HuH-7 (cell line): ENCODE measurements at regions not wholly inside any gene's neighbourhood (a gene's known extent, or its start where the extent isn't known, plus 50 kb on each side); places are given as distances from the start of the nearest gene placed in this dataset.

Experiments
- DNase-seq: peaks from one replicate; pipeline ENCODE4 v3.0.0; 2011; ENCODE audit warnings: low spot score

GRCh38 chr2:146496248-146496647 is 1348.6 kb upstream of the ACVR2A start:
- DNase-seq = no peak

- no peak for DNase-seq
Observed at GRCh38 chr2:146489386-146489785, 1355.4 kb upstream of the ACVR2A start.

GRCh38 chr2:146481629-146482028 is 1363.2 kb upstream of the ACVR2A start:
- no peak for DNase-seq

- no peak for DNase-seq
Observed at GRCh38 chr2:146477383-146477782, 1367.4 kb upstream of the ACVR2A start.

GRCh38 chr2:146468578-146468977 is 1376.3 kb upstream of the ACVR2A start:
- DNase-seq = no peak

GRCh38 chr2:146467425-146467824 is 1377.4 kb upstream of the ACVR2A start:
- no peak for DNase-seq

GRCh38 chr2:146465460-146465859 is 1379.4 kb upstream of the ACVR2A start:
- no peak for DNase-seq

- DNase-seq = no peak
Observed at GRCh38 chr2:146461068-146461467, 1383.8 kb upstream of the ACVR2A start.

- no peak for DNase-seq
Observed at GRCh38 chr2:146458585-146458984, 1386.2 kb upstream of the ACVR2A start.

GRCh38 chr2:146457221-146457620 is 1387.6 kb upstream of the ACVR2A start:
- no peak for DNase-seq

GRCh38 chr2:146455325-146455724 is 1389.5 kb upstream of the ACVR2A start:
- DNase-seq = no peak

- no peak for DNase-seq
Observed at GRCh38 chr2:146451972-146452371, 1392.9 kb upstream of the ACVR2A start.

GRCh38 chr2:146450131-146450530 is 1394.7 kb upstream of the ACVR2A start:
- DNase-seq = no peak

GRCh38 chr2:146444987-146445386 is 1399.8 kb upstream of the ACVR2A start:
- no peak for DNase-seq

GRCh38 chr2:146444085-146444484 is 1400.7 kb upstream of the ACVR2A start:
- no peak for DNase-seq

GRCh38 chr2:146438246-146438645 is 1406.6 kb upstream of the ACVR2A start:
- DNase-seq = no peak

GRCh38 chr2:146437712-146438111 is 1407.1 kb upstream of the ACVR2A start:
- no peak for DNase-seq

GRCh38 chr2:146433116-146433875 is 1411.5 kb upstream of the ACVR2A start:
- no peak for DNase-seq

- DNase-seq = no peak
Observed at GRCh38 chr2:146429366-146429765, 1415.5 kb upstream of the ACVR2A start.

- DNase-seq = no peak
Observed at GRCh38 chr2:146417942-146418341, 1426.9 kb upstream of the ACVR2A start.

- no peak for DNase-seq
Observed at GRCh38 chr2:146415291-146415690, 1429.5 kb upstream of the ACVR2A start.

GRCh38 chr2:146414456-146414855 is 1430.4 kb upstream of the ACVR2A start:
- no peak for DNase-seq

GRCh38 chr2:146413086-146413610 is 1431.7 kb upstream of the ACVR2A start:
- no peak for DNase-seq

- peak; percentile 51 for DNase-seq
Observed at GRCh38 chr2:146412625-146413024, 1432.2 kb upstream of the ACVR2A start.
